Endothelial cell of umbilical vein (primary cell): ENCODE measurements at regions not wholly inside any gene's neighbourhood (a gene's known extent, or its start where the extent isn't known, plus 50 kb on each side); places are given as distances from the start of the nearest gene placed in this dataset.

Experiments
- BruUV-seq: library from RNA; stranded (reverse); fragments of 400-500 nt; replicated peaks from 2 replicates; lab custom pipeline; 2021; lab: Mats Ljungman, UMichigan
- CTCF ChIA-PET: fragments of 300-600, 350-600 bp; sonication (Branson Sonifier 250); formaldehyde crosslinking; loops from one replicate; lab custom pipeline; 2021; ENCODE audit warnings: antibody characterized with exemption, inconsistent platforms; lab: Charles Lee
- POLR2A ChIA-PET: fragments of 300-600, 350-600 bp; sonication (Branson Sonifier 250); formaldehyde crosslinking; loops from one replicate; lab custom pipeline; 2021; ENCODE audit warnings: antibody characterized with exemption, inconsistent platforms; lab: Charles Lee
- DNase-seq: peaks from one replicate; pipeline ENCODE4 v3.0.0-alpha.2; 2011; ENCODE audit warnings: low read depth, low spot score
- FAIRE-seq: peaks from 2 replicates; lab custom pipeline; 2011; peaks lifted over from hg19 to GRCh38; lab: Jason Lieb, UNC
- H2AFZ ChIP-seq: 2 replicates; pipeline ENCODE4 v1.6.0; 2012; ENCODE audit warnings: low read depth, low read length, control low read depth, inconsistent platforms
- H3K27ac ChIP-seq: 2 replicates; pipeline ENCODE4 v1.5.1; 2011; ENCODE audit warnings: low read depth, mild to moderate bottlenecking, control low read depth, low read length, moderate library complexity; ENCODE audit not compliant: insufficient read depth
- H3K27me3 ChIP-seq, 2 experiments: 2 replicates each; pipeline versions ENCODE4 v1.6.0 to v1.6.1; 2011; ENCODE audit warnings: low read length in 2 of 2, mixed read lengths in 1 of 2; ENCODE audit not compliant: control insufficient read depth in 2 of 2, insufficient read depth in 2 of 2
- H3K36me3 ChIP-seq, 2 experiments: 2 replicates in 1 of 2; 3 replicates in 1 of 2; pipeline ENCODE4 v1.5.1; 2011; ENCODE audit warnings: low read length in 2 of 2, mild to moderate bottlenecking in 1 of 2, moderate library complexity in 1 of 2; ENCODE audit not compliant: control insufficient read depth in 2 of 2, insufficient read depth in 2 of 2; ENCODE audit errors: extremely low read depth in 1 of 2
- H3K4me1 ChIP-seq: 3 replicates; pipeline ENCODE4 v1.5.1; 2011; ENCODE audit warnings: mild to moderate bottlenecking, low read length; ENCODE audit not compliant: control insufficient read depth, insufficient read depth; ENCODE audit errors: extremely low read depth
- H3K4me2 ChIP-seq: 2 replicates; pipeline ENCODE4 v1.6.1; 2011; ENCODE audit warnings: low read length, control low read depth, mixed read lengths; ENCODE audit not compliant: insufficient read depth
- H3K4me3 ChIP-seq, 3 experiments: fragments of 200-600 bp in 1 of 3; sonication (generic), shearing (Covaris generic) in 1 of 3; replicated peaks in 1 of 3; 2 replicates each; pipeline ENCODE4 v1.5.1; 2011 to 2016; ENCODE audit warnings: control low read depth in 3 of 3, low read length in 3 of 3, mild to moderate bottlenecking in 2 of 3, inconsistent platforms in 1 of 3, low read depth in 1 of 3, moderate library complexity in 1 of 3; ENCODE audit not compliant: insufficient read depth in 1 of 3
- H3K79me2 ChIP-seq: 2 replicates; pipeline ENCODE4 v1.6.0; 2012; ENCODE audit warnings: low read length, inconsistent platforms; ENCODE audit not compliant: control insufficient read depth, insufficient read depth
- H3K9ac ChIP-seq: replicated peaks from 2 replicates; pipeline ENCODE3; 2011; ENCODE audit warnings: low read length, control low read depth; ENCODE audit not compliant: insufficient read depth; ENCODE audit errors: extremely low read depth
- H3K9me1 ChIP-seq: replicated peaks from 3 replicates; pipeline ENCODE4 v1.6.0; 2011; ENCODE audit warnings: mild to moderate bottlenecking, low read length; ENCODE audit not compliant: control insufficient read depth, insufficient read depth; ENCODE audit errors: extremely low read depth
- H3K9me3 ChIP-seq: replicated peaks from 2 replicates; pipeline ENCODE4 v1.5.1; 2012; ENCODE audit warnings: low read length, inconsistent platforms; ENCODE audit not compliant: control insufficient read depth, insufficient read depth
- H4K20me1 ChIP-seq: replicated peaks from 2 replicates; pipeline ENCODE3; 2011; ENCODE audit warnings: mild to moderate bottlenecking, low read length; ENCODE audit not compliant: control insufficient read depth, insufficient read depth; ENCODE audit errors: extremely low read depth
- EZH2 ChIP-seq: IDR thresholded peaks from 2 replicates; pipeline ENCODE4 v1.6.1; 2012; ENCODE audit warnings: borderline replicate concordance, low read depth, mild to moderate bottlenecking, moderate library complexity, low read length, inconsistent platforms; ENCODE audit not compliant: severe bottlenecking
- FOS ChIP-seq: IDR thresholded peaks from 2 replicates; pipeline ENCODE4 v1.6.1; 2011; ENCODE audit warnings: mild to moderate bottlenecking, low read length, moderate library complexity, borderline replicate concordance; ENCODE audit not compliant: insufficient read depth
- GATA2 ChIP-seq: IDR thresholded peaks from 2 replicates; pipeline ENCODE4 v1.7.0; 2011; ENCODE audit warnings: low read depth, mild to moderate bottlenecking, moderate library complexity, mixed read lengths, low read length; ENCODE audit not compliant: insufficient read length, insufficient read depth
- JUN ChIP-seq: IDR thresholded peaks from 2 replicates; pipeline ENCODE4 v1.6.1; 2011; ENCODE audit warnings: borderline replicate concordance, low read depth; ENCODE audit not compliant: insufficient read length, insufficient read depth
- MYC ChIP-seq: IDR thresholded peaks from one replicate; pipeline ENCODE4 v1.6.1; 2011; ENCODE audit warnings: mild to moderate bottlenecking, low read depth, low read length
- POLR2A ChIP-seq: IDR thresholded peaks from 2 replicates; pipeline ENCODE4 v1.6.1; 2012; ENCODE audit warnings: low read depth, mild to moderate bottlenecking, control low read depth, low read length
- POLR2AphosphoS5 ChIP-seq: IDR thresholded peaks from 2 replicates; pipeline ENCODE4 v1.6.1; 2012; ENCODE audit warnings: low read depth, mild to moderate bottlenecking, control low read depth, low read length, moderate library complexity; ENCODE audit not compliant: insufficient read depth
- dilution Hi-C: fragments of 300-500 bp; cut with MboI; formaldehyde crosslinking; loops from one replicate; pipeline ENCODE4 v1.15.0; 2019; ENCODE audit warnings: low sequenced_read_pairs; ENCODE audit not compliant: extremely low pct_ligation_motif_present
- intact Hi-C: fragments of 100-400 bp; cut with micrococcal nuclease; formaldehyde crosslinking; loops from one replicate; pipeline ENCODE4 v1.10.0; 2022
- TF ChIP-seq, protein P1 (sequence below): IDR thresholded peaks from 2 replicates; pipeline ENCODE4 v1.6.1; 2011; ENCODE audit not compliant: insufficient read depth, insufficient read length
- TF ChIP-seq, protein P2 (sequence below), 2 donors: IDR thresholded peaks; 1 replicate in 1 of 2; 2 replicates in 1 of 2; pipeline ENCODE4 v1.5.1; 2011; ENCODE audit warnings: low read length in 2 of 2, mild to moderate bottlenecking in 2 of 2, moderate library complexity in 2 of 2, control low read depth in 1 of 2, inconsistent platforms in 1 of 2, low read depth in 1 of 2; ENCODE audit not compliant: insufficient read depth in 1 of 2; ENCODE audit errors: extremely low read depth in 1 of 2

DNA sequence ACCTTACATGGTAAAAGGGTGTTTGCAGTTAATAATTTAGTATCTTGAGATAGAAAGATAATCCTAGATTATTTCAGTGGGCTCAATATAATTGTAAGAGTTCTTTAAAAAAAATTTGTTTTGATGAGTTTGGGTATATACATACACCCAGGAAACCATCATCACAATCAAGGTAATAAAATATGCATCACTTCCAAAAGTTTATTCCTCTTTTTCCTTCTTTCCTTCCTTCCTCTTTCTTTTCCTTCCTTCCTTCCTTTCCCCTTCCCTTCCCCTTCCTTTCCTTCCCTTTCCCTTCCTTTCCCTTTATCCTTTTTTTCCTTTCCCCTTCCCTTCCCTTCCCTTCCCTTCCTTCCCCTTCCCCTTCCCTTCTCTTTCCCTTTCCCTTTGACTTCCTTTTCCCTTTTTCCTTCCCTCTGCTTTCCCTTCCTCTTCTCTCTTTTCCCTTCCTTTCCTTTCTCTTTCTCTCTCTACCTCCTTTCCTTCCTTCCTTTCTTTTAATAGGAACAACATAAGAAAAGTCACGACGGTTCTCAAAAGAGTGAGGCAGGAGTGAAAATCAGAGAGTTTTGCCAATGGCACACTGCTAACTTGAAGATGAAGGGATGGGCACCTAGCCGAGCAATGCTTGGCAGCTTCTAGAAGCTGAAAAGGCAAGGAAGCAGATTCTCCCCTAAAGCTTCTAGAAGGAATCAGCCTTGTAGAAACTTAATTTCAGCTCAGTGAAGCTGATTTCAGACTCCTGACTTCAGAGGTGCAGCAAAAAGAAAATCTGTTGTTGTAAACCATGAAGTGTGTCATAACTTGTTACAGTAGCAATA, 2050.2 kb upstream of the AGA start:
- no peak overlapping the region for H2AFZ ChIP-seq
- no peaks in the 10 kb centered on the region for H4K20me1 ChIP-seq
- dilution Hi-C loops: no loop called here
- no peaks in the 10 kb centered on the region for H3K4me1 ChIP-seq
- H3K27me3 ChIP-seq: no peaks in the 10 kb centered on the region
- ChIA-PET CTCF (no interaction called here), POLR2A (no interaction called here)
- DNase-seq: no peak
- no peak for FAIRE-seq
- no peak overlapping the region for H3K9ac ChIP-seq
- no peak overlapping the region for H3K4me2 ChIP-seq
- H3K9me1 ChIP-seq: no peaks in the 10 kb centered on the region
- TF ChIP-seq GATA2: no peak
- no peak for TF ChIP-seq POLR2A
- no peak for TF ChIP-seq EZH2
- TF ChIP-seq FOS: no peak
- TF ChIP-seq JUN: no peak
- TF ChIP-seq, protein P1, sequence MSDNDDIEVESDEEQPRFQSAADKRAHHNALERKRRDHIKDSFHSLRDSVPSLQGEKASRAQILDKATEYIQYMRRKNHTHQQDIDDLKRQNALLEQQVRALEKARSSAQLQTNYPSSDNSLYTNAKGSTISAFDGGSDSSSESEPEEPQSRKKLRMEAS: no peak
- TF ChIP-seq MYC: no peak
- TF ChIP-seq, protein P2, sequence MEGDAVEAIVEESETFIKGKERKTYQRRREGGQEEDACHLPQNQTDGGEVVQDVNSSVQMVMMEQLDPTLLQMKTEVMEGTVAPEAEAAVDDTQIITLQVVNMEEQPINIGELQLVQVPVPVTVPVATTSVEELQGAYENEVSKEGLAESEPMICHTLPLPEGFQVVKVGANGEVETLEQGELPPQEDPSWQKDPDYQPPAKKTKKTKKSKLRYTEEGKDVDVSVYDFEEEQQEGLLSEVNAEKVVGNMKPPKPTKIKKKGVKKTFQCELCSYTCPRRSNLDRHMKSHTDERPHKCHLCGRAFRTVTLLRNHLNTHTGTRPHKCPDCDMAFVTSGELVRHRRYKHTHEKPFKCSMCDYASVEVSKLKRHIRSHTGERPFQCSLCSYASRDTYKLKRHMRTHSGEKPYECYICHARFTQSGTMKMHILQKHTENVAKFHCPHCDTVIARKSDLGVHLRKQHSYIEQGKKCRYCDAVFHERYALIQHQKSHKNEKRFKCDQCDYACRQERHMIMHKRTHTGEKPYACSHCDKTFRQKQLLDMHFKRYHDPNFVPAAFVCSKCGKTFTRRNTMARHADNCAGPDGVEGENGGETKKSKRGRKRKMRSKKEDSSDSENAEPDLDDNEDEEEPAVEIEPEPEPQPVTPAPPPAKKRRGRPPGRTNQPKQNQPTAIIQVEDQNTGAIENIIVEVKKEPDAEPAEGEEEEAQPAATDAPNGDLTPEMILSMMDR (IDR thresholded peaks at IDR 0.05; ENCODE audit: extremely low read depth in 1 of 2, insufficient read depth in 1 of 2, low read depth in 1 of 2, low read length in 2 of 2): no peak
- no peak for TF ChIP-seq POLR2AphosphoS5
- no peak overlapping the region for H3K4me3 ChIP-seq
- no TSS peak for BruUV-seq
- intact Hi-C loops: no loop called here
- peaks cover 6% of the 10 kb centered on the region for H3K9me3 ChIP-seq
- no peak overlapping the region for H3K27ac ChIP-seq
- no peaks in the 10 kb centered on the region for H3K79me2 ChIP-seq
- no peaks in the 10 kb centered on the region for H3K36me3 ChIP-seq
